WERI-Rb-1 (cell line): ENCODE measurements at regions not wholly inside any gene's neighbourhood (a gene's known extent, or its start where the extent isn't known, plus 50 kb on each side); places are given as distances from the start of the nearest gene placed in this dataset.

ENCODE experiments used
- DNase-seq: peaks from one replicate; pipeline ENCODE4 v3.0.0-alpha.2; 2020
- H3K27ac ChIP-seq: fragments of 250-450 bp; sonication (Bioruptor Pico); 2 replicates; pipeline ENCODE4 v1.5.1; 2020; ENCODE audit warnings: mild to moderate bottlenecking, moderate library complexity
- H3K27me3 ChIP-seq: fragments of 250-450 bp; sonication (Bioruptor Pico); 2 replicates; pipeline ENCODE4 v1.5.1; 2021; ENCODE audit warnings: mild to moderate bottlenecking, low read depth, moderate library complexity; ENCODE audit not compliant: insufficient read depth, severe bottlenecking
- H3K36me3 ChIP-seq: fragments of 250-450 bp; sonication (Bioruptor Pico); 2 replicates; pipeline ENCODE4 v1.5.1; 2020; ENCODE audit warnings: mild to moderate bottlenecking, moderate library complexity
- H3K4me3 ChIP-seq: 2 replicates; pipeline ENCODE4 v1.5.1; 2011; ENCODE audit warnings: low read depth, mild to moderate bottlenecking, control low read depth, low read length
- H3K9me3 ChIP-seq: fragments of 250-450 bp; sonication (Bioruptor Pico); 2 replicates; pipeline ENCODE4 v1.5.1; 2021; ENCODE audit warnings: mild to moderate bottlenecking, moderate library complexity; ENCODE audit not compliant: severe bottlenecking
- CTCF ChIP-seq: IDR thresholded peaks from 2 replicates; pipeline ENCODE4 v1.5.1; 2011; ENCODE audit warnings: low read depth, mild to moderate bottlenecking, control low read depth, inconsistent platforms, low read length

- Histone ChIP-seq H3K9me3 (no peaks in the 10 kb centered on the region), H3K36me3 (no peaks in the 10 kb centered on the region), H3K27me3 (no peaks in the 10 kb centered on the region), H3K27ac (peak overlapping the region; percentile 55), H3K4me3 (no peak overlapping the region)
- DNase-seq: peak; percentile 62
- TF ChIP-seq CTCF: peak; percentile 17; the same call in 1 of the 2 replicates
Measured at GRCh38 chr9:135269912-135270830, 182.7 kb downstream of the OLFM1 start.

GRCh38 chr9:135271425-135271824 lies 184.0 kb downstream of the OLFM1 start:
- no peak for DNase-seq
- Histone ChIP-seq H3K4me3 (no peak overlapping the region), H3K27me3 (no peaks in the 10 kb centered on the region), H3K9me3 (no peaks in the 10 kb centered on the region), H3K36me3 (no peaks in the 10 kb centered on the region), H3K27ac (no peak overlapping the region)
- no peak for TF ChIP-seq CTCF

GRCh38 chr9:135272608-135273007 lies 185.1 kb downstream of the OLFM1 start:
- TF ChIP-seq CTCF: no peak
- H3K4me3 ChIP-seq: no peak overlapping the region
- peak overlapping the region; percentile 34 for H3K27ac ChIP-seq
- H3K9me3 ChIP-seq: no peaks in the 10 kb centered on the region
- no peak for DNase-seq
- no peaks in the 10 kb centered on the region for H3K27me3 ChIP-seq
- H3K36me3 ChIP-seq: no peaks in the 10 kb centered on the region

- no peaks in the 10 kb centered on the region for H3K9me3 ChIP-seq
- peak; percentile 90 for DNase-seq
- no peaks in the 10 kb centered on the region for H3K27me3 ChIP-seq
- peak overlapping the region; percentile 34 for H3K27ac ChIP-seq
- no peak for TF ChIP-seq CTCF
- H3K36me3 ChIP-seq: no peaks in the 10 kb centered on the region
- H3K4me3 ChIP-seq: no peak overlapping the region
Measured at GRCh38 chr9:135273008-135273407, 185.5 kb downstream of the OLFM1 start.

GRCh38 chr9:135275163-135275562 lies 187.7 kb downstream of the OLFM1 start:
- H3K27me3 ChIP-seq: no peaks in the 10 kb centered on the region

More at GRCh38 chr9:135275163-135275562, 187.7 kb downstream of the OLFM1 start:
- Histone ChIP-seq H3K9me3 (no peaks in the 10 kb centered on the region), H3K36me3 (no peaks in the 10 kb centered on the region), H3K4me3 (no peak overlapping the region), H3K27ac (no peak overlapping the region)
- no peak for DNase-seq
- TF ChIP-seq CTCF: no peak
